ENCODE measurements at regions not wholly inside any gene's neighbourhood (a gene's known extent, or its start where the extent isn't known, plus 50 kb on each side); places are given as distances from the start of the nearest gene placed in this dataset.
"Not testable (repeated sequence)": the region's sequence is repeated elsewhere in the genome, so short reads cannot be mapped to it uniquely, and the experiment has no call there.

DNA sequence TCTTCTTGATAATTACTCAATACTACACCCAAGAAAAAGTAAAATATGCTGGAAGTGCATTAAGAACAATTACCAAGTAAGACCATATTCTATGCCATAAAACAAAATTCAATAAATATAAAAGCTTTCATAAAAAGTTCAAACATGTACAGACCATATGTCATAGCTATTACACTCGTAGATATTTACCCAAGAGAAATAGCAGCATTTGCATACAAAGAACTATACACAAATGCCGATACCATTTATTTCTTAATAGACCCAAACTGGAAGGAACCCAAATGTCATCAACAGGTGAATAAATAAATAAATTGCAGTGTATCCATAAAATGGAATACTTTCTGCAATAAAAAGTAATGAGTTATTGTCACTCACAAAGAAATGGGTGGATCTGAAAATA, 78.3 kb upstream of the SLC16A7 start:
- no peaks in the 10 kb centered on the region for H3K36me3 ChIP-seq (ENCODE audit: control insufficient read depth, insufficient read depth, low read length, severe bottlenecking)
- H3K27me3 ChIP-seq (replicated peaks; ENCODE audit: control insufficient read depth, insufficient read depth, low read length), result no peaks in the 10 kb centered on the region

DNA sequence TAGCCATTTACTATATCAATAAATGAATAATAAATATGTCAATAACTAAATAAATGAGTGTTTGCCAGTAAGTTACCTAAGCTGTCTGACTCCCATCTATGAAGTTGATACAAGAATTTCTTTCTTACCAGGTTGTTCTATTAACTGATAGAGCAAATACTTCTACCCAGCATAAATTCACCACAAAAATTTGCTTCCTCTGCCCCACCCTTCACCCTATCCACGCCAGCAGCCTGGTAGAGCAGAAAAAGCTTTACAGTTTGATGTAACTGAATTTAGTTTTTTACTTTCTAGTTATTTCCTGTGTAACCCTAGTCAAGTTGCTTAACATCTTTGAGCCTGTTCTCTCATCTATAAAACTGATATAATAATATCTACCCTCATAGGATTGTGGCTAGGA, 94.9 kb upstream of the SLC16A7 start:
- H3K36me3 ChIP-seq (ENCODE audit: control insufficient read depth, insufficient read depth, low read length, severe bottlenecking), result no peaks in the 10 kb centered on the region
- DNase-seq (ENCODE audit: low read depth), result peak; percentile 3
- no peaks in the 10 kb centered on the region for H3K27me3 ChIP-seq (replicated peaks; ENCODE audit: control insufficient read depth, insufficient read depth, low read length)
- no peak overlapping the region for H3K9ac ChIP-seq (ENCODE audit: low read length)
- no peaks in the 10 kb centered on the region for H3K9me3 ChIP-seq (ENCODE audit: control insufficient read depth, low read length)
- H3K4me1 ChIP-seq (ENCODE audit: control insufficient read depth, insufficient read depth, low read length), result no peaks in the 10 kb centered on the region
- H3K4me3 ChIP-seq (ENCODE audit: low read length), result no peak overlapping the region

More for the DNA sequence above, 78.3 kb upstream of the SLC16A7 start:
- Histone ChIP-seq H3K9me3 (ENCODE audit: control insufficient read depth, low read length) (no peaks in the 10 kb centered on the region), H3K4me3 (ENCODE audit: low read length) (no peak overlapping the region), H3K4me1 (ENCODE audit: control insufficient read depth, insufficient read depth, low read length) (no peaks in the 10 kb centered on the region), H3K9ac (ENCODE audit: low read length) (no peak overlapping the region)
- DNase-seq (ENCODE audit: low read depth), result no peak

DNA sequence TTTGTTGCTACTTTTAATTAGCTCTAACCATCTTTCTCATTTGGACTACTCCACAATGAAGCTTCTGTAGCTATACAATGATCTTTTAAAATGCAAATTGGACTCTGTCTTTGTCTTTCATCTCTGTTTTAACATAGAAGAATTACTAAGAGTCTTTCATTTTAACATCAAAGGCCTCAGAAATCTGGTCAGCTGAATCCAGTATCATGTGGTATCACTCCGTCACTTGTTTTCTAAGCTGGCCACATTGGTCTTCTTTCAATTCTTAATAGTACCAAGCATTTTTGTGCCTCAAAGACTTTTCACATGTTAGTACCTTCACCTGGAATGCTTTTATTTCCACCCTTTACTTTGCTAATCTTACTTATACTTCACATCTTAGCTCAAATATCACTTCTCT, 95.5 kb upstream of the SLC16A7 start:
- Histone ChIP-seq H3K27me3 (replicated peaks; ENCODE audit: control insufficient read depth, insufficient read depth, low read length) (no peaks in the 10 kb centered on the region), H3K4me3 (ENCODE audit: low read length) (no peak overlapping the region), H3K9me3 (ENCODE audit: control insufficient read depth, low read length) (no peaks in the 10 kb centered on the region), H3K9ac (ENCODE audit: low read length) (no peak overlapping the region), H3K4me1 (ENCODE audit: control insufficient read depth, insufficient read depth, low read length) (no peaks in the 10 kb centered on the region), H3K36me3 (ENCODE audit: control insufficient read depth, insufficient read depth, low read length, severe bottlenecking) (no peaks in the 10 kb centered on the region)
- no peak for DNase-seq (ENCODE audit: low read depth)

GRCh38 chr12:59499774-59500173, 96.1 kb upstream of the SLC16A7 start:
- no peak for DNase-seq (ENCODE audit: low read depth)
- Histone ChIP-seq H3K9me3 (ENCODE audit: control insufficient read depth, low read length) (no peaks in the 10 kb centered on the region), H3K4me3 (ENCODE audit: low read length) (no peak overlapping the region), H3K36me3 (ENCODE audit: control insufficient read depth, insufficient read depth, low read length, severe bottlenecking) (no peaks in the 10 kb centered on the region), H3K27me3 (replicated peaks; ENCODE audit: control insufficient read depth, insufficient read depth, low read length) (no peaks in the 10 kb centered on the region), H3K9ac (ENCODE audit: low read length) (no peak overlapping the region), H3K4me1 (ENCODE audit: control insufficient read depth, insufficient read depth, low read length) (no peaks in the 10 kb centered on the region)

DNA sequence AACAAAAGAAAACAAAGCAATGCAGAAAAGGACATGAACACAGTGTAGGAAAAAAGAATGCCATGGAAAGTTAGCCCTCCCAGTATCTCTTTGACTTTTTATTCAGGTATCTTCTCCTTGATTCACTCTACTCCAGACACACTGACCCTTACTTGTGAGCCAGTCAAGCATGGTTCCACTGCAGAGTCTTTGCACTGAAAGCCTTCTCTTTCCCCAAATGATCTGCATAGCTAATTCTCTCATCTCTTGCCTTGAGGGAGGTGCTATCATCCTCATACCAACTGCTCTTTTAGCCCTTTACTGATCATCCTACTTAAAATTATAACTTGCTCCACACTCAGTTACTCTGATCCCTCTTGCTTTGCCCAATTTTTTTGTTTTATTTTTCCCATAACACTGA, 101.2 kb upstream of the SLC16A7 start:
- Histone ChIP-seq H3K27me3 (replicated peaks; ENCODE audit: control insufficient read depth, insufficient read depth, low read length) (no peaks in the 10 kb centered on the region), H3K9ac (ENCODE audit: low read length) (no peak overlapping the region), H3K36me3 (ENCODE audit: control insufficient read depth, insufficient read depth, low read length, severe bottlenecking) (no peaks in the 10 kb centered on the region), H3K4me1 (ENCODE audit: control insufficient read depth, insufficient read depth, low read length) (no peaks in the 10 kb centered on the region), H3K4me3 (ENCODE audit: low read length) (no peak overlapping the region), H3K9me3 (ENCODE audit: control insufficient read depth, low read length) (no peaks in the 10 kb centered on the region)
- DNase-seq (ENCODE audit: low read depth), result no peak

- no peaks in the 10 kb centered on the region for H3K9me3 ChIP-seq (ENCODE audit: control insufficient read depth, low read length)
- no peaks in the 10 kb centered on the region for H3K36me3 ChIP-seq (ENCODE audit: control insufficient read depth, insufficient read depth, low read length, severe bottlenecking)
- no peaks in the 10 kb centered on the region for H3K27me3 ChIP-seq (replicated peaks; ENCODE audit: control insufficient read depth, insufficient read depth, low read length)
- no peaks in the 10 kb centered on the region for H3K4me1 ChIP-seq (ENCODE audit: control insufficient read depth, insufficient read depth, low read length)
- no peak overlapping the region for H3K4me3 ChIP-seq (ENCODE audit: low read length)
- no peak overlapping the region for H3K9ac ChIP-seq (ENCODE audit: low read length)
- DNase-seq (ENCODE audit: low read depth), result no peak
Observed at GRCh38 chr12:59491877-59492276, 104.0 kb upstream of the SLC16A7 start.

GRCh38 chr12:59486827-59487226, 109.0 kb upstream of the SLC16A7 start:
- H3K36me3 ChIP-seq (ENCODE audit: control insufficient read depth, insufficient read depth, low read length, severe bottlenecking), result no peaks in the 10 kb centered on the region
- no peak overlapping the region for H3K9ac ChIP-seq (ENCODE audit: low read length)
- no peak for DNase-seq (ENCODE audit: low read depth)
- no peaks in the 10 kb centered on the region for H3K4me1 ChIP-seq (ENCODE audit: control insufficient read depth, insufficient read depth, low read length)
- no peaks in the 10 kb centered on the region for H3K27me3 ChIP-seq (replicated peaks; ENCODE audit: control insufficient read depth, insufficient read depth, low read length)
- no peak overlapping the region for H3K4me3 ChIP-seq (ENCODE audit: low read length)
- no peaks in the 10 kb centered on the region for H3K9me3 ChIP-seq (ENCODE audit: control insufficient read depth, low read length)

- no peaks in the 10 kb centered on the region for H3K36me3 ChIP-seq (ENCODE audit: control insufficient read depth, insufficient read depth, low read length, severe bottlenecking)
- H3K4me3 ChIP-seq (ENCODE audit: low read length), result no peak overlapping the region
- H3K27me3 ChIP-seq (replicated peaks; ENCODE audit: control insufficient read depth, insufficient read depth, low read length), result no peaks in the 10 kb centered on the region
- DNase-seq (ENCODE audit: low read depth), result no peak
- H3K9me3 ChIP-seq (ENCODE audit: control insufficient read depth, low read length), result no peaks in the 10 kb centered on the region
- H3K9ac ChIP-seq (ENCODE audit: low read length), result no peak overlapping the region
- H3K4me1 ChIP-seq (ENCODE audit: control insufficient read depth, insufficient read depth, low read length), result no peaks in the 10 kb centered on the region
Observed at GRCh38 chr12:59484575-59484974, 111.3 kb upstream of the SLC16A7 start.

DNA sequence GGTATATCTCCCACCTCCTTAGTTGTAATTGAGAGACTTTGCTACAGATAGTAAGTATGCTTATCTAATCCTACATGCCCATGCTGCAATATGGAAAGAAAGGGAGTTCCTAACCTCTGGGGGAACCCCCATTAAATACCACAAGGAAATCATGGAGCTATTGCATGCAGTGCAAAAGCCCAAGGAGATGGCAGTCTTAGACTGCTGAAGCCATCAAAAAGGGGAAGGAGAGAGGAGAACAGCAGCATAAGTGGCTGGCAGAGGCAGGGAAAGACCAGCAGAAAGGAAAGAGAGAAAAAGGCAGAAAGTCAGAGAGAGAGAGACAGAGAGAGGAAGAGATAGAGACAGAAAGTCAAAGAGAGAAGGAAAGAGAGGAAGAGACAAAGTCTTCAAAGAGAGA, 121.6 kb upstream of the SLC16A7 start:
- not testable (repeated sequence) for H3K4me3 ChIP-seq (ENCODE audit: low read length); H3K27me3 ChIP-seq (replicated peaks; ENCODE audit: control insufficient read depth, insufficient read depth, low read length); H3K36me3 ChIP-seq (ENCODE audit: control insufficient read depth, insufficient read depth, low read length, severe bottlenecking); H3K9ac ChIP-seq (ENCODE audit: low read length); DNase-seq (ENCODE audit: low read depth); H3K4me1 ChIP-seq (ENCODE audit: control insufficient read depth, insufficient read depth, low read length); H3K9me3 ChIP-seq (ENCODE audit: control insufficient read depth, low read length)

DNA sequence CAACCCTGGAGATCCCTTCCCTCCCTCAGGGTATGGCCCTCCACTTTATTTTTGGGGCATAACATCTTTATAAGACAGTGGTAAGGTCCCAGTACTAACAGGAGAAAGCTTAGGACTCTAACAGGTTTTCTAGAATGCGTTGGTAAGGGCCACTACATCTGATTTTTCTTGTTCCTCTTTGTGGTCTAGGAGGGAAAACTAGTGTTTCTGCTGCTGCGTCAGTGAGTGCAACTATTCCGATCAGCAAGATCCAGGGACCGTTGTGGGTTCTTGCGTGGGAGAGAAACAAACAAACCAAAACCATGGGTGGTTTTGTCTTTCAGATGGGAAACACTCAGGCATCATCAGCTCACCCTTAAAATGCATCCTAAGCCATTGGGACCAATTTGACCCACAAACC, 123.6 kb upstream of the SLC16A7 start:
- Histone ChIP-seq H3K9ac (ENCODE audit: low read length) (no peak overlapping the region), H3K27me3 (replicated peaks; ENCODE audit: control insufficient read depth, insufficient read depth, low read length) (no peaks in the 10 kb centered on the region), H3K9me3 (ENCODE audit: control insufficient read depth, low read length) (peaks cover 4% of the 10 kb centered on the region), H3K4me1 (ENCODE audit: control insufficient read depth, insufficient read depth, low read length) (no peaks in the 10 kb centered on the region), H3K4me3 (ENCODE audit: low read length) (no peak overlapping the region), H3K36me3 (ENCODE audit: control insufficient read depth, insufficient read depth, low read length, severe bottlenecking) (no peaks in the 10 kb centered on the region)
- no peak for DNase-seq (ENCODE audit: low read depth)

DNA sequence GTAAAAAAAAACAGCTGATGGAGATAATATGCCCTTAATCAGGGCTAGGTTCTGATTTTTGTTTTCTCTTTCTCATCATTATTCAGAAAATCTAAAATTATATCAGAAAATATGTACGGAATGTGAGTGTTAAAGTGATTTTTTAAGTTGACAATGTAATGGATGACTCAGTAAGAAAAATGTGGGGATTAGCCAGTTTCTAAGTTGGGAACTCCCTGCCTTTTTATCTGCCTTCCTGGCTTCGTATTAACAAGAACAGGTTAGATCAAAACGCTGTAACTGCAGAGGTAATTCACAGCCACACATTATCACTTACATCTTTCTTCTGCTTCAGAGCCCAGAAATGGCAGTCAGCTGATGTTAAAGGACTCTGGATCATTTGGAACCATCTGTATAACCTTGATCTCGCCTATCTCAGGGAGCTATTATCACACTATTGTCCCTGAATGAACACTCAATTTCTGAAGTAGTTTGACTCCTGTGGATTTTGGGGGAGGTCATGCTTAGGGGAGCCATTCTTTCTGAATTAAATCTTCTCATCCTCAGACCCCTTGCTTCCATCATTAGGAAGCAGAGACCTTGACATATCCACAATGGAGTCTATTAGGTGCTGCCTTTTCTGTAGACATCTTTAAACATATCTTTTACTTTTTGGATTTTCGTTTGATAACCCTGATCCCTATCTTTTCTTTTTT, 135.7 kb upstream of the SLC16A7 start:
- no peaks in the 10 kb centered on the region for H3K9me3 ChIP-seq (ENCODE audit: control insufficient read depth, low read length)
- no peaks in the 10 kb centered on the region for H3K36me3 ChIP-seq (ENCODE audit: control insufficient read depth, insufficient read depth, low read length, severe bottlenecking)
- peak; percentile 61 for DNase-seq (ENCODE audit: low read depth)
- H3K4me1 ChIP-seq (ENCODE audit: control insufficient read depth, insufficient read depth, low read length), result peaks cover 14% of the 10 kb centered on the region
- peak overlapping the region; percentile 27 for H3K9ac ChIP-seq (ENCODE audit: low read length)
- no peaks in the 10 kb centered on the region for H3K27me3 ChIP-seq (replicated peaks; ENCODE audit: control insufficient read depth, insufficient read depth, low read length)
- H3K4me3 ChIP-seq (ENCODE audit: low read length), result peak overlapping the region; percentile 43

- Histone ChIP-seq H3K9me3 (ENCODE audit: control insufficient read depth, low read length) (peaks cover 3% of the 10 kb centered on the region), H3K27me3 (replicated peaks; ENCODE audit: control insufficient read depth, insufficient read depth, low read length) (no peaks in the 10 kb centered on the region), H3K36me3 (ENCODE audit: control insufficient read depth, insufficient read depth, low read length, severe bottlenecking) (no peaks in the 10 kb centered on the region), H3K4me1 (ENCODE audit: control insufficient read depth, insufficient read depth, low read length) (peaks cover 18% of the 10 kb centered on the region), H3K9ac (ENCODE audit: low read length) (no peak overlapping the region), H3K4me3 (ENCODE audit: low read length) (no peak overlapping the region)
- DNase-seq (ENCODE audit: low read depth), result no peak
Observed at GRCh38 chr12:59453475-59453874, 142.4 kb upstream of the SLC16A7 start.

Data from adipocyte (in vitro differentiated cells).